Gastroesophageal sphincter (tissue), 3 donors: ENCODE measurements at regions not wholly inside any gene's neighbourhood (a gene's known extent, or its start where the extent isn't known, plus 50 kb on each side); places are given as distances from the start of the nearest gene placed in this dataset.

Source experiments
- CTCF ChIP-seq, 4 experiments: fragments of 200-600 bp in 2 of 4; fragments of 450-650 bp in 2 of 4; sonication (generic) in 1 of 4; IDR thresholded peaks; one replicate each; pipeline ENCODE4 v1.5.1; 2017 to 2019; ENCODE audit warnings: antibody characterized with exemption in 4 of 4, mild to moderate bottlenecking in 2 of 4, moderate library complexity in 2 of 4
- EP300 ChIP-seq: sonication (generic); formaldehyde crosslinking; IDR thresholded peaks from one replicate; pipeline ENCODE4 v1.6.1; 2017; ENCODE audit warnings: antibody characterized with exemption, mild to moderate bottlenecking
- POLR2A ChIP-seq, 2 donors: fragments of 450-650 bp; IDR thresholded peaks; one replicate each; pipeline ENCODE4 v1.6.1; 2017; ENCODE audit warnings: antibody characterized with exemption in 2 of 2, mild to moderate bottlenecking in 2 of 2, moderate library complexity in 1 of 2

GRCh38 chr6:14290772-14291330 lies 173.3 kb downstream of the CD83 start:
- no peak for TF ChIP-seq POLR2A (IDR thresholded peaks at IDR 0.05)
- TF ChIP-seq CTCF (IDR thresholded peaks at IDR 0.05), result no peak
- no peak for TF ChIP-seq EP300
